HG03442 (cell line): ENCODE measurements at regions not wholly inside any gene's neighbourhood (a gene's known extent, or its start where the extent isn't known, plus 50 kb on each side); places are given as distances from the start of the nearest gene placed in this dataset.

Experiments used
- ATAC-seq: cut with Tn5 transposase; IDR thresholded peaks from one replicate; pipeline ENCODE4 v1.9.1; 2021; ENCODE audit warnings: mild to moderate bottlenecking, moderate library complexity; ENCODE audit not compliant: unreplicated experiment

DNA sequence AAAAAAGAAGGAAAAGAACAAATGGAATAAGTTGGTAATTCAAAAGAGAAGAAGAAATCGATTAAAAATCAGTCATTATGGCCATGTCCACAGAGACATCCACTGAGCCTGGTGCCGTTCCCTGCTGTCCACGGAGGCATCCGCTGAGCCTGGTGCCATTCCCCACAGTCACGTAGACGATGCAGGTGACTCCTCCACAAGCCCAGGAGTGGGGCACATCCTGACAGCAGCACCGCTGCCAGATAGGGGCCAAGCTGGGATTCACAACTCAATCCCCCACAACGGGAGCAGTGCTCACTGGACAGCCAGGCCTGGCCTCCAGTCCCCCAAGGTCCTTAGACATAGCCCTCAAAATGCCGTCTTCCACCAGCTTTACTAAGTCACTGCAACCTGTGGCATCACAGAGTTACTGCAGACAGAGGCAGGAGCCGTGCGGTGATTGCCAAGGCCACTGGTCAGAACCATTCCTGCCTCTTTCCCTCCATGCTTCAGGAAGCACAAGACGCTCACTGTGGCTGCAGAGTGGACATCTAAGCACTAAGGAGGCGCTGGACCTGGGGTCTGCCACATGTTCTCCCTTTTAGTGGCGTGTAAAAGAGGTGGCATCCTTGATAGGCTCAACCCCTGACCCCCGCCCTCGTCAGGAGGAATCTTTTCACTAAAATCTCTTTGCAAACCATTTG lies 131.5 kb upstream of the SPACA7 start:
- ATAC-seq: no peak

DNA sequence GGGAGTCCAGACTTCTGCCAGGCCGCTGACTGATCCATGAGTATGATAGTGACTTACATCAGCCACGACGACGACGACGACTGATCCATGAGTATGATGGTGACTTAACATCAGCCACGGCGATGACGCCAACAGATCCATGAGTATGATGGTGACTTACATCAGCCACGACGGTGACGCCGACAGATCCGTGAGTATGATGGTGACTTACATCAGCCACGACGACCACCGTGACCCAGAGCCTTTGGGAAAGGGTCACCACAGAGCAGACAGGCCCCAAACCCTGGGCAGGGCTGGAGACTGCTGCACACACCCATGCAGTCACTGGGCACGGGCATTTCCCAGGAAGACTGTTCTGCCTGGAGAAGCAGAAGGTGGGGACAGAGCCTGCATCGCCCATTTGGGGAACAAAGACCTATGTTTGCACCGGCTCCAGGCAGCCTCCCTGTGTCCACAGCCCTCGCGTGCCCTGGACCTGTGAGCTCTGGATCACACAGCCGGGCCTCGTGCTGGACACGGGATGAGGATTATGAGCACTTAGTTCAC lies 130.9 kb upstream of the SPACA7 start:
- ATAC-seq: no peak

- no peak for ATAC-seq
Observed at GRCh38 chr13:112245989-112246388, 130.2 kb upstream of the SPACA7 start.

DNA sequence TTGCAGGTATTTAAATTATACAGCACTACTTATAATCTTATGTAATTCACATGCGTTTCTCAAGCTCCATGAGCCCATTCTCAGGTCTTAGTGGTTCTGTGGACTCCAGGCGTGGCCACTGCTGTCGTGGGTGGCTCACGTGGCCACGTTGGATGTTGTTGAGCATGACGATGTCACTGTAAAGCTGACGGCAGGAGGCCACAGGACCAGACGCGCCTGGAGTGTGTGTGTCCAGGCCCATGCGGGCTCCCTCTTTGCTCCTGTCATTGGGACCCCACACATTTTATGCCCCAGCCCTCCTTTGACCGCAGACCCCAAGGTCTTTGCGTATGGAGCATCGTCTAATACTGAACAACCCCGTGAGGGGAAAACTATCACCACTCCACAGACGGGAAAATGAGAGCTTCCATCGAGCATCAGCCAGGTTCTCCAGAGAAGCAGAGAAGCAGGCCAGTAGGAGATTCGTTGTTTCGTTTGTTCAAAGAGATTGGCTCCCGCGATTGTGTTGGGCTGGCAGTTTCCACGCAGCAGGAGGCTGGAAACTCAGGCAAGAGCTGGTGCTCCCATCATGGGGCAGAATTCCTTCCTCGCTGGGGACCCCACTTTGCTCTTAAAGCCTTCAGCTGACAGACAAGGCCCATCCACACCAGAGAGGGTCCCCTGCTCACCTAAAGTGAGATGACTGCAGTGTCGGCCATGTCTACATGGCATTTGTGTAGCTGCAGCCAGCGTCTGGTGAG lies 129.3 kb upstream of the SPACA7 start:
- no peak for ATAC-seq

DNA sequence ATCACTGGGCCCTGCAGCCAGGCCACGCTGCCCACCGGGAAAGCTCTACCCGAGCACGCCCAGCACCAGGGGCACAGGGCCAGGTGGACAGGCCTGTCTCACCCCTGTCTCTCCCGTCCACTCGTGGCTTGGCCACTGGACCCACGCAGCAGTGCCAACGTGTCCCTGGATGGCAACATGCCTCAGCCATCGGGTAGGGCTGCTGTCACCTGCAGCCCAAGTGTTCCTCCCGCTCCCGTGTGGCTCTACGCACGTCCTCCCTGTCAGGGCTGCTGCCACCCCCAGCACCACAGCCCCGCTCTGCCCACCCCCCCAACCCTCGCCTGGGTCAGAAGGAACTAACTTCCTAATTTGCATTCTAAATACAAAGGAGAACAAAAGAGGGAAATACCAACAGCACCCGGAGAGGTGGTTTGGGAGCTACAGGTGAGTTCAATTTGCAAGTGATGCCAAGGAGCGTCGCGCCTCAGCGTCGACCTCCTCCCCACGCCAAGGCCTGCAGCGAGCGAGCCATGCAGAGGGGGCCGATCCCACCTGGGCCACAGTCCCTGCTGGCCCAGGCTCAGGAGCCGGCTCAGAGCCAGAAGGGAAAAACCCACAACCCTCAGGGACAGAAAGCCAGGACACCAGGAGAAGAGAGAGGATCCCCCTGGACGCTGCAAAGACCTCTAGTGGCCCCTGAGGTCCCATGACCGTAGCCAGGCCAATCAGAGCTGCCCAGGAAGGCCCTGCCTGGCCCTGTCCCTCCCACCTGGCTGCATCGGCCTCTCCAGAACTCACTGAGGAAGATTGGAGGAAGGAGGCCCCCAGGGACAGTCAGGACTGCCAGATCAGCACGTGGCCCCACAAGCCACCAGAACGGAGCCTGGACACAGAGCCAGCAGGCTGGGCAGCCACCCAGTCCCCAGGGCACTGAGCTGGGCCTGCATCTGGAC lies 128.4 kb upstream of the SPACA7 start:
- no peak for ATAC-seq

- ATAC-seq: no peak
Observed at GRCh38 chr13:112248406-112248760, 127.8 kb upstream of the SPACA7 start.

DNA sequence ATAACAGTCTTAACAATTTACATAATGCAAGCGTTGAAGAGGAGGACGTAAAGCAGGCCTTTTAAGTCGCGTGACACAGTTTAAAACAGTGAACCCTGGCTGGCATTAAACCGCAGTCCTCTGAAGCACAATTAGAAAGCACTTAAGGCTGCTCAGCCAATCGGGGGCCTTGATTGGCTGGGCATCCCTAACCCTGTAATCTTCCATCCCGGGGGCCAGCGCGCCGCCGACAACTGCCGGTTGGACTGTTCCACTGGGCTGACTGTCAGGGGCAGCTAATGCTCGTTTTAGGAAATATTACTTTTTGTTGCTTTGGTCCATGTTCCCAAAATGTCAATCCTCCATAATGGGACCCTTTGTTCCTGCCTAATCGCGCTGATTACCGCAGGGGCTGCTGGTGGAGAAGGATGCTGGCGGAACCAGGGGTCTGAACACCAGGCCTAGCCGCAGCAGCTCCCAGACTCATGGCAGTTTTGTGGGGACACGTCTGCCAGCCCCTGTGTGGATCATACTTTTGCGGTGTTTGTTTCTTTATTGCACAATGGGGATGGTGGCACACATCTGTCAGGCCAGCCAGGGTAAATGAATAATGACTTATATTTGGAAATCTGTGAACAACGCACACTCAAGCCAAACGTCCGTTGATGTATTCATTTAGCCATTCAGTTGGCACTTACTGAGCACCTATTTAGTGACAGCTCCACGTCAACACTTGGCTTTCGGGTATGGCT lies 127.1 kb upstream of the SPACA7 start:
- no peak for ATAC-seq

- no peak for ATAC-seq
Observed at GRCh38 chr13:112249644-112250610, 126.2 kb upstream of the SPACA7 start.

DNA sequence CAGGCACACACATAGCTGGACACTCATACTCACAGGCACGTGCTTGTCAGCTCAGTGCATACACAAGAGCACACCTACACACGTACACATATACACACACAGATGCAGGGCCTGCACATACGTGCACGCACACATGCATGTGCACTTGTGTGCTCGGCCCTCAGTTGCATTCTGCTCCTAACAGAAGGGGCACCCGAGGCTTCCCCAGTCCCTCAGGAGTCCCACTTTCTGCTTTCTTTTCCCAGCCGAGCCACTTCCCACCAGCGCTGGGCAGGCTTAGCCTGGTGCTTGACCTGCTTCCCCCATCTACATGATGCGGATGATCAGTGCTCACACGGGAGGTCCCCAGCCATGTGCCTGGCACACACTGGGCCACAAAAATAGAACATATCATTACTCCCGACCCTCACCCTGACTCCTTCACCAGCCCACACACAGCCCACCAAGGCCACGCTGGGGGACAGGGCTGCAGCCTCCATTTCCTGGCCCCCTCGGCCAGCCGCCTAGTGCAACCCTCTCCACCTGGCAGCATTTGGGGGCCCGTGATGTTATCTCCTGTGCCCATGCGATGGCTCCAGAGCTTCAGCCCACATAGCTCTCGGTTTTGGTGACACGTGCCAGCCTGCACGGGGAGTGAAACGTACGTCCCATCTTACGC lies 125.2 kb upstream of the SPACA7 start:
- ATAC-seq: no peak

- no peak for ATAC-seq
Observed at GRCh38 chr13:112251930-112252585, 124.1 kb upstream of the SPACA7 start.

DNA sequence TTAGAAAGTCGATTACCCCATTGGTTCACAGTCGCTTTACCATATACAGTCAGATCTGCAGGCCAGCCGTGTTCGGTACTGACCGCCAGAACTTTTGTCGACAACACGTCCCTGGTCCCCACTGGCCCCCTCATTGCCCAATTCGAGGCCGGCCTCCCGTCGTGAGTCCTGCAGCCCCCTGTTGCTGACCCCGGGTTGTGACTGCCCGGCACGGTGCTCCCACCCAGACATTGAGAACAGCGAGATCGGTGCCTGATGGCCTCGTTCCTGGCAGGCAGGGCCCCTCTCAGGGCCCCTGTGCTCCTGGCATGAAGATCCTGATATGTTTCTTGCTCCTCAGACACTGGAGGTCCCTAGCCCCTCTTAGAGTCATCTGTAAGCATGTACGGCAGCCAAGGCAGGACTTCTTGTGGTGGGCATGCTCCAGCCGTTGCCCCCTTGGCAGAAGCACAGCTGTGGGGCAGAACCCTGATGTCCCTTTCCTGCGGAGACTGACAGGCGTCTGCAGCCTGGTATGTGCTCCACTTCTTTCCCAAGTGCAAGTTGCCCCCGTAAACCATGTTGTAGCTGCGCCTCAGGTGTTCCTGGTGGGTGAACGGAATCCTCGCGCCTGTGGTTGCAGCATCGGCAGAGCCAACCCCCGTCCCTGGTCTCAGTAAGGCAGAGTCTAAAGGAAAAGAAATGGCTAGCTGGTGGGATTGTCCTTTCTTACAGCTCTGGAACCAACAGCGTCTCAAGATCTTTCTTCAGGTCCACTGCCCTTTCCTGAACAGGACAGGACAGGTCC lies 123.2 kb upstream of the SPACA7 start:
- ATAC-seq: no peak

DNA sequence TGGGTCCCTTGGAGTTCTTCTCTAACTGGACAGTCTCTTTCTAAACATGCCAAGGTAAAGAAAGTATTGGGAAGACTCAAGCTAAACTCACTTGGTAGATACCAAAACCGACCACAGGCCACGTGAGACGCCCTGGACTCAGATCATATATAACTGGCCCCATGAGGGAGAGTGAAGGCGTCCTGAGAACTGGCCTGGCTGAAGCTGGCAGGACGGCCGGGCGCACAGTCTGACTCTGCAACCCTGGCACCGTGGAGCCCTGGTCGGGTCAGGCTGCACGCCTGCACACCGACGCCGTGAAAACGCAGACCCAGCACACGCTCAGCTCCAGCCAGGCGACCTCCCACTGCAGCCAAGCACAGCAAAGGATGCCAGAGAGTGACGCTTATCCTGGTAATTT lies 122.5 kb upstream of the SPACA7 start:
- no peak for ATAC-seq

DNA sequence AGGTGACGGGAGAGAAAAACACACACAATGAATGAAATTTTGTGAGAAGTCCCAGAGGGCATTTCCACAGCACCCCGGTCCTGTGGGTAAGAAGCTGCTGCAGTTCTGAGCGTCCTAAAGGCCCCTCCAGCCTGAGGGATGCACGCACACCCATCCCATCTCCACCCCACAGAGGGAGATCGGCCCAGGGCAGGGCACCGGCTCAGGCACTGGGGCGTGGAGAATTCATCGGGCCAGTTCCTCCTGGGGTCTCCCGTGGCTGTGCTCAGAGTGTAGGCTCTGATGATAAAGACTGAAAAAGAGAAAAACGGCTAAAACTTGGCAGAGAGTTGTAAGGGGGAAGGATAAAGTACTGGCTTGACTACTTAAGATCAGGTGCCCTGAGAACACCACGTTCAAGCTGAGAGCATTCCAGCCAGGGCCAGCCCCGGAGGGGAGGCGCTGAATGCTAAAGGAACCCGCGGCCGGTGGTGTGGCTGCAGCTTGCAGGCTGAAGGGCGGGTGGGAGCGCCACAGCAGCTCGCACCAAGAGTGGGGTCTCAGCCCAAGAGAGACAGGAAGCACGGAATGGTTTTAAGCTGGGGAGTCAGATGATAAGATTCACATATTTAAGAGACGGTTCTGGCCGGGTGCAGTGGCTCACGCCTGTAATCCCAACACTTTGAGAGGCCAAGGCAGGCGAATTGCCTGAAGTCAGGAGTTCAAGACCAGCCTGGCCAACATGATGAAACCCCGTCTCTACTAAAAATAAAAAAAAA lies 121.9 kb upstream of the SPACA7 start:
- ATAC-seq: no peak

- no peak for ATAC-seq
Observed at GRCh38 chr13:112254900-112255299, 121.3 kb upstream of the SPACA7 start.

DNA sequence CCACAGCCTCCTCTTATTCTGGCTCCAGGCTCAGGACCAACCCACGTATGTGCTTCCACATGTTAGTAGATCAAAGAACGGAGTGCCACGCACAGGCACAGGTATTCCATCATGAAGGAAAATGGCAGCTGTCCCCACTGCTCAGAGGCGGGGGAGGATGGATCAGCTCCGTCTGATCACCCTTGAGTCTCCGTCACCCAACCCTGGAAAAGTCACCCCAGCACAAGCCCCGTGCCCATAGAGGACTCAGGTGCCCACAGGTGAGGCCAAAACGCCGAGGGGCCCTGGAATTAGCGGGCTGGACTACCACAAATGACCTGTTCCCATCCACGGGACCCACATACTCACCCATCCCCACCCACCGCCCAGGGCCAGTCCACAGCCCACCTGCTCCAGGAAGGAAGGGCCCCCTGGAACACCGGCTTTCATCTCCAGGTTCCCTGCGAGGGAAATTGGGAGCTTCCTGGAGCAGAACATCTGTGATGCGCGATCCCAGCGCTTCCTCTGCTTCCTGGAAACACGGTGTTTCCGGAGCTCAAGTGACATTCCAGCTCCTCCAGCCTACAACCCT lies 120.5 kb upstream of the SPACA7 start:
- no peak for ATAC-seq

- no peak for ATAC-seq
Observed at GRCh38 chr13:112256716-112257494, 119.2 kb upstream of the SPACA7 start.
